PC-3 (cell line): ENCODE measurements at regions not wholly inside any gene's neighbourhood (a gene's known extent, or its start where the extent isn't known, plus 50 kb on each side); places are given as distances from the start of the nearest gene placed in this dataset.

Experiments used
- EZH2 ChIP-seq: fragments of 300-600 bp; sonication (generic); IDR thresholded peaks from one replicate; pipeline ENCODE4 v1.6.1; 2017; ENCODE audit warnings: antibody characterized with exemption, mild to moderate bottlenecking, low read length; ENCODE audit not compliant: unreplicated experiment
- TF ChIP-seq, protein P1 (sequence below): fragments of 300-600 bp; sonication (generic); conservative IDR thresholded peaks from 2 replicates; pipeline ENCODE4 v1.5.1; 2017; ENCODE audit warnings: antibody characterized with exemption, low read depth, mild to moderate bottlenecking, low read length

DNA sequence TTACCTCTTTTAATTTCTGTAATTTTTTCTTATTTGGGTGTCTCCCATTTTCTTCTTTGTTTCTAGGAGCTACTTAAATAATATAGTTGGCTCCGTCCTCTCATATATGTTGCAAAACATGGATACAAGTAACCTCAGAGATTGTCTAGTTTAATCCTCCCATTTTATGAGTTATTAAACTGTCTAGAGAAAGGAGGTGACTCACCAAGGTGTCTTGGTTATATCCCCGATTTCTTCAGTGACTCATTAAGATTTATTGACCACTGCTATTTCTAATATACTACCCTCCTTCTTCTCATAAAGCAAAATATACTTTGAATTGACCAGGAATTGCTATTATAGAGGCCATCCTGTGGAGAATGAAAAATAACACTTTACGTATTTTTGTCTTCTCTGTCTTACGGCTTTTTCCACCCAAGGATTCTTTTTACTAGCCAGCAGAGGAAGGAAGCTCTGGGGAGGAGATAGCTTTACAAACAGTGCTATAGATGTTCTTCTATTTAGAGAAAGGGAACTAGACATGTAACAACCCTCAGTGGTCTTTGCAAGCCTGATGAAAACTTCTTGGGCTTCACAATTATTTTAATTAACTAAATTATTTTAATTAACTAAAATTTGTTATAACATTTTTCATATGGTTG is 300.4 kb upstream of the TNP1 start:
- no peak for TF ChIP-seq EZH2
- TF ChIP-seq, protein P1, sequence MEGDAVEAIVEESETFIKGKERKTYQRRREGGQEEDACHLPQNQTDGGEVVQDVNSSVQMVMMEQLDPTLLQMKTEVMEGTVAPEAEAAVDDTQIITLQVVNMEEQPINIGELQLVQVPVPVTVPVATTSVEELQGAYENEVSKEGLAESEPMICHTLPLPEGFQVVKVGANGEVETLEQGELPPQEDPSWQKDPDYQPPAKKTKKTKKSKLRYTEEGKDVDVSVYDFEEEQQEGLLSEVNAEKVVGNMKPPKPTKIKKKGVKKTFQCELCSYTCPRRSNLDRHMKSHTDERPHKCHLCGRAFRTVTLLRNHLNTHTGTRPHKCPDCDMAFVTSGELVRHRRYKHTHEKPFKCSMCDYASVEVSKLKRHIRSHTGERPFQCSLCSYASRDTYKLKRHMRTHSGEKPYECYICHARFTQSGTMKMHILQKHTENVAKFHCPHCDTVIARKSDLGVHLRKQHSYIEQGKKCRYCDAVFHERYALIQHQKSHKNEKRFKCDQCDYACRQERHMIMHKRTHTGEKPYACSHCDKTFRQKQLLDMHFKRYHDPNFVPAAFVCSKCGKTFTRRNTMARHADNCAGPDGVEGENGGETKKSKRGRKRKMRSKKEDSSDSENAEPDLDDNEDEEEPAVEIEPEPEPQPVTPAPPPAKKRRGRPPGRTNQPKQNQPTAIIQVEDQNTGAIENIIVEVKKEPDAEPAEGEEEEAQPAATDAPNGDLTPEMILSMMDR = no peak
